ENCODE measurements at regions not wholly inside any gene's neighbourhood (a gene's known extent, or its start where the extent isn't known, plus 50 kb on each side); places are given as distances from the start of the nearest gene placed in this dataset.

DNA sequence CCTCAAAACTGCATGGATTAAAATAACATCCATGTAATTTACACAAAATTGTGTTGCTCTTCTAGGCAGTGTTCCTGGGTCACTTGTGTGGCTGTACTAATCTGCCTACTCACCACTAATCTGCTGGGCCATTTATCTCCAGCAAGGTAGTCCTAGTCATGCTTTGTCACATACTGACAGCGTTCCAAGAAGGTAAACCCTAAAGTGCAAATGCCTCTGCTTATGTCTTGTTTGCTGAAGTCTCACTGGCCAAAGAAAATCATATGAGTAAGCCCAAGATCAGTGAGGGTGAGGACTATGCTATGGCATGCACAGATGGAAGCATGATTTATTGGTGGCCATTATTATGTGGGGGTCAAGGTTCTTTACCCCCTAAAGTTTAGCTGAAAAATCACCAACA is 630.2 kb upstream of the LUZP2 start:
- H3K4me3 ChIP-seq (ENCODE audit: low read length): no peak overlapping the region
- no peaks in the 10 kb centered on the region for H3K9me2 ChIP-seq (replicated peaks; ENCODE audit: control insufficient read depth, low read length)
- no peak overlapping the region for H3K27ac ChIP-seq (ENCODE audit: low read depth, low read length)
- no peaks in the 10 kb centered on the region for H3K36me3 ChIP-seq (ENCODE audit: control insufficient read depth, low read length)
- no peaks in the 10 kb centered on the region for H4K20me1 ChIP-seq (ENCODE audit: control insufficient read depth, insufficient read depth, low read depth, low read length)
- H3K9me3 ChIP-seq (ENCODE audit: control insufficient read depth, insufficient read depth, low read length): no peaks in the 10 kb centered on the region
- TF ChIP-seq EZH2phosphoT487 (IDR thresholded peaks at IDR 0.05; ENCODE audit: borderline replicate concordance, low read length): no peak
- TF ChIP-seq, protein P1, sequence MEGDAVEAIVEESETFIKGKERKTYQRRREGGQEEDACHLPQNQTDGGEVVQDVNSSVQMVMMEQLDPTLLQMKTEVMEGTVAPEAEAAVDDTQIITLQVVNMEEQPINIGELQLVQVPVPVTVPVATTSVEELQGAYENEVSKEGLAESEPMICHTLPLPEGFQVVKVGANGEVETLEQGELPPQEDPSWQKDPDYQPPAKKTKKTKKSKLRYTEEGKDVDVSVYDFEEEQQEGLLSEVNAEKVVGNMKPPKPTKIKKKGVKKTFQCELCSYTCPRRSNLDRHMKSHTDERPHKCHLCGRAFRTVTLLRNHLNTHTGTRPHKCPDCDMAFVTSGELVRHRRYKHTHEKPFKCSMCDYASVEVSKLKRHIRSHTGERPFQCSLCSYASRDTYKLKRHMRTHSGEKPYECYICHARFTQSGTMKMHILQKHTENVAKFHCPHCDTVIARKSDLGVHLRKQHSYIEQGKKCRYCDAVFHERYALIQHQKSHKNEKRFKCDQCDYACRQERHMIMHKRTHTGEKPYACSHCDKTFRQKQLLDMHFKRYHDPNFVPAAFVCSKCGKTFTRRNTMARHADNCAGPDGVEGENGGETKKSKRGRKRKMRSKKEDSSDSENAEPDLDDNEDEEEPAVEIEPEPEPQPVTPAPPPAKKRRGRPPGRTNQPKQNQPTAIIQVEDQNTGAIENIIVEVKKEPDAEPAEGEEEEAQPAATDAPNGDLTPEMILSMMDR (IDR thresholded peaks at IDR 0.05; ENCODE audit: low read depth, low read length, poor library complexity, severe bottlenecking): no peak
- H3F3A ChIP-seq (ENCODE audit: control insufficient read depth, insufficient read depth): no peaks in the 10 kb centered on the region
- H3K79me2 ChIP-seq (ENCODE audit: control insufficient read depth, low read length): no peaks in the 10 kb centered on the region
- H3K4me1 ChIP-seq (ENCODE audit: control insufficient read depth, low read length): no peaks in the 10 kb centered on the region
- H3K4me2 ChIP-seq (ENCODE audit: low read length): no peak overlapping the region
- H3K27me3 ChIP-seq (ENCODE audit: control insufficient read depth, low read length): no peaks in the 10 kb centered on the region

DNA sequence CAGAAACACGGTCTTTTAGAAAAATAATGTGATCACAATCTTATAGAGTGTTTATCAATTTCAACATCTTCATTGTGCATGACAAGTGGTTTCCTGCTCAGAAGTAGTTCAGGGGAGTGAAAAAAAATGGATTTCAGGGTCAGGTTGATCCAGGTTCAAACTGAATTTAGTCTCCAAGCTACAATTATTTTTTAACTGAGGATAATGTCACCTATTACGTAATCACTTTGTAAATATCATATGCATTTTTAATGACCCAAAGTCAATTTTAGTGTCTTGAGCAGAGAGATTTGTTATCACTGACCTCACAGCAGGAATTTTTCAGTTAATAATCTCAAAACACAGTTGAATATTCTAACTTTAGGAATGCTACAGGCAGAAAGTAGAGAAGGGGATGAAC is 627.2 kb upstream of the LUZP2 start:
- Histone ChIP-seq H4K20me1 (ENCODE audit: control insufficient read depth, insufficient read depth, low read depth, low read length) (no peaks in the 10 kb centered on the region), H3K4me1 (ENCODE audit: control insufficient read depth, low read length) (no peaks in the 10 kb centered on the region), H3K9me2 (replicated peaks; ENCODE audit: control insufficient read depth, low read length) (no peaks in the 10 kb centered on the region), H3K4me3 (ENCODE audit: low read length) (no peak overlapping the region), H3K79me2 (ENCODE audit: control insufficient read depth, low read length) (no peaks in the 10 kb centered on the region), H3K4me2 (ENCODE audit: low read length) (no peak overlapping the region), H3K27ac (ENCODE audit: low read depth, low read length) (no peak overlapping the region), H3F3A (ENCODE audit: control insufficient read depth, insufficient read depth) (no peaks in the 10 kb centered on the region), H3K27me3 (ENCODE audit: control insufficient read depth, low read length) (no peaks in the 10 kb centered on the region), H3K36me3 (ENCODE audit: control insufficient read depth, low read length) (no peaks in the 10 kb centered on the region), H3K9me3 (ENCODE audit: control insufficient read depth, insufficient read depth, low read length) (no peaks in the 10 kb centered on the region)
- no peak for TF ChIP-seq EZH2phosphoT487 (IDR thresholded peaks at IDR 0.05; ENCODE audit: borderline replicate concordance, low read length)
- TF ChIP-seq, protein P1 (IDR thresholded peaks at IDR 0.05; ENCODE audit: low read depth, low read length, poor library complexity, severe bottlenecking): no peak

DNA sequence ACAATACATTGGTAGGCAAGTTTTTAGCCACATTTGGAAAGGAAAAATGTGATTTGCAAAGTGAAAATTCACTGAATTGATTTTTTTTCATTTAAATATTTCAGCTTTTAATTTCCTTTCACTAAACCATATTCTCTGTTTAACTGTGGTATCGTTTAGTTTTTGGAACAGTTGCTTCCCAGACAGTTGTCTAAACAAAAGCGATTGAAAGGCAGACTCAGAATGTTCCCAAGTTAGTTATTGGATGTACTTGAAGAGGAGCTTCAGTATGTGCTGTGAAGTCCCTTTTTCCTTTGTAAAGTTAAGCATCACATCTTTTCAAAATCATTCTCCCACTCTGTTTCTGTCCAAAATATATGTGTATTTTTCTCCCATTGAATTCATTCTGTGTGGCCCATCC is 623.4 kb upstream of the LUZP2 start:
- TF ChIP-seq, protein P1 (IDR thresholded peaks at IDR 0.05; ENCODE audit: low read depth, low read length, poor library complexity, severe bottlenecking): no peak
- no peak for TF ChIP-seq EZH2phosphoT487 (IDR thresholded peaks at IDR 0.05; ENCODE audit: borderline replicate concordance, low read length)
- no peaks in the 10 kb centered on the region for H3K4me1 ChIP-seq (ENCODE audit: control insufficient read depth, low read length)

More for the DNA sequence above, 623.4 kb upstream of the LUZP2 start:
- Histone ChIP-seq H3K27me3 (ENCODE audit: control insufficient read depth, low read length) (no peaks in the 10 kb centered on the region), H3K4me2 (ENCODE audit: low read length) (no peak overlapping the region), H3K27ac (ENCODE audit: low read depth, low read length) (no peak overlapping the region), H3K9me3 (ENCODE audit: control insufficient read depth, insufficient read depth, low read length) (peaks cover 5% of the 10 kb centered on the region; the same call in 1 of the 2 replicates), H3F3A (ENCODE audit: control insufficient read depth, insufficient read depth) (no peaks in the 10 kb centered on the region), H3K36me3 (ENCODE audit: control insufficient read depth, low read length) (no peaks in the 10 kb centered on the region), H3K4me3 (ENCODE audit: low read length) (no peak overlapping the region), H3K79me2 (ENCODE audit: control insufficient read depth, low read length) (no peaks in the 10 kb centered on the region), H3K9me2 (replicated peaks; ENCODE audit: control insufficient read depth, low read length) (no peaks in the 10 kb centered on the region), H4K20me1 (ENCODE audit: control insufficient read depth, insufficient read depth, low read depth, low read length) (no peaks in the 10 kb centered on the region)

All from DOHH2 (cell line).